ENCODE measurements at regions not wholly inside any gene's neighbourhood (a gene's known extent, or its start where the extent isn't known, plus 50 kb on each side); places are given as distances from the start of the nearest gene placed in this dataset.

DNA sequence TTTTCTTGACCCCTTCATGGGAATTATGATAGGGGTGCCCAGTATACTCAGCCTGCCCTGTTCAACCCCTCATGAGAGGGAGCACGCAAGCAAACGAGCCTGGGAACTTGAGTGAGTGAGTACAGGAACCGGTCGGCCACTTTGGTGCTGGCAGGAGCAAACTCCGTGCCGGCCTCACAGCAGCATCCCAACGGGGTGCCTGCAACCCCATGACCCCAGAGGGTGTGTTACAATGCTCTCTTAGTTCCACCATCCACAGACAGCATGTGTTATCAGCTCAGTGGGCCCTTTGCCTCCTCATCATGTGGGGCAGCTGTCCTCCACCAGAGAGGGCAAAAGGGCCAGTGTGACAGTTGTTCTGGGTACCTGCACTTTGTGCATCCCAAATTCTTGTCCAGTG, 289.8 kb downstream of the FRK start:
- no peak for DNase-seq (ENCODE audit: low read depth in 2 of 2)
- no peak overlapping the region for H3K4me3 ChIP-seq (replicated peaks in 1 of 2; ENCODE audit: low read depth in 2 of 2, low read length in 2 of 2)
- TF ChIP-seq, protein P1, sequence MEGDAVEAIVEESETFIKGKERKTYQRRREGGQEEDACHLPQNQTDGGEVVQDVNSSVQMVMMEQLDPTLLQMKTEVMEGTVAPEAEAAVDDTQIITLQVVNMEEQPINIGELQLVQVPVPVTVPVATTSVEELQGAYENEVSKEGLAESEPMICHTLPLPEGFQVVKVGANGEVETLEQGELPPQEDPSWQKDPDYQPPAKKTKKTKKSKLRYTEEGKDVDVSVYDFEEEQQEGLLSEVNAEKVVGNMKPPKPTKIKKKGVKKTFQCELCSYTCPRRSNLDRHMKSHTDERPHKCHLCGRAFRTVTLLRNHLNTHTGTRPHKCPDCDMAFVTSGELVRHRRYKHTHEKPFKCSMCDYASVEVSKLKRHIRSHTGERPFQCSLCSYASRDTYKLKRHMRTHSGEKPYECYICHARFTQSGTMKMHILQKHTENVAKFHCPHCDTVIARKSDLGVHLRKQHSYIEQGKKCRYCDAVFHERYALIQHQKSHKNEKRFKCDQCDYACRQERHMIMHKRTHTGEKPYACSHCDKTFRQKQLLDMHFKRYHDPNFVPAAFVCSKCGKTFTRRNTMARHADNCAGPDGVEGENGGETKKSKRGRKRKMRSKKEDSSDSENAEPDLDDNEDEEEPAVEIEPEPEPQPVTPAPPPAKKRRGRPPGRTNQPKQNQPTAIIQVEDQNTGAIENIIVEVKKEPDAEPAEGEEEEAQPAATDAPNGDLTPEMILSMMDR (IDR thresholded peaks at IDR 0.05; ENCODE audit: low read depth, low read length) = no peak

- DNase-seq (ENCODE audit: low read depth in 2 of 2) = no peak
- TF ChIP-seq, protein P1 (IDR thresholded peaks at IDR 0.05; ENCODE audit: low read depth, low read length) = no peak
- H3K4me3 ChIP-seq (replicated peaks in 1 of 2; ENCODE audit: low read depth in 2 of 2, low read length in 2 of 2) = no peak overlapping the region
Measured at GRCh38 chr6:115768500-115768899, 292.2 kb downstream of the FRK start.

GRCh38 chr6:115767931-115768330, 292.8 kb downstream of the FRK start:
- no peak overlapping the region for H3K4me3 ChIP-seq (replicated peaks in 1 of 2; ENCODE audit: low read depth in 2 of 2, low read length in 2 of 2)
- TF ChIP-seq, protein P1 (IDR thresholded peaks at IDR 0.05; ENCODE audit: low read depth, low read length) = no peak
- DNase-seq (ENCODE audit: low read depth in 2 of 2) = no peak

DNA sequence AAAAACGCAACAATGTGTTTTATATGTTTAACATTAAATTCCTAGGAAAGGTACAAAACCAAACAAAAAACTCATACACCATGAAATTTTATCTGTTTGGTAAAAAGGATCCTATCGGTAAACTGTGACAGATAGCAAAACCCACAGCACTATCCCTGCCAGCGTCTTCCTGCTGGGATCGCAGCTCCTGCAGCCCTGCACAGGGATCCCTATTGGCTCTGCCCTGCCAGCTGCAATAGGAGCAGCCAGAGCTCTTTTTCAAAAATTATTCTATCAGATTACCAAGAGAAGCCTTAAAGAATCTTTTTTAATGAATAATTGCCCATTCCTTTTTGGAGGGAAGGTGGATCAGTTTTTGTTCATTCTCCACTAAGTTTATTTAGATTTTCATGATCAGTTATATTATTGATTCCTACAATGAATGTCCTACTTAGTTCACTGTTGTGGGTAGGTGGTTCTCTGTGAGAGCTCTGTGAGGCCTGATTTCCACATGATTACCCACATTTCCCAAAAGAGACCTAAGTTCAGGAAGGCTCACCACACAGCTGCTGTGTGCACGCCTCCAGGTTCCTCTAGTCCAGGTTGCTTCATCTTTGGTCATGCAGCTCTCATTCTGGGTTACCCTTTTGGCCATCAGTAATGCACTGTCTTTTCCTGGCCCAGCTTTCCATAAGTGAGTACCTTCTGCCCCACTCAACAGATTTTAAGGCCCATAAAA, 293.8 kb downstream of the FRK start:
- TF ChIP-seq, protein P1 (IDR thresholded peaks at IDR 0.05; ENCODE audit: low read depth, low read length) = no peak
- H3K4me3 ChIP-seq (replicated peaks in 1 of 2; ENCODE audit: low read depth in 2 of 2, low read length in 2 of 2) = no peak overlapping the region
- no peak for DNase-seq (ENCODE audit: low read depth in 2 of 2)

DNA sequence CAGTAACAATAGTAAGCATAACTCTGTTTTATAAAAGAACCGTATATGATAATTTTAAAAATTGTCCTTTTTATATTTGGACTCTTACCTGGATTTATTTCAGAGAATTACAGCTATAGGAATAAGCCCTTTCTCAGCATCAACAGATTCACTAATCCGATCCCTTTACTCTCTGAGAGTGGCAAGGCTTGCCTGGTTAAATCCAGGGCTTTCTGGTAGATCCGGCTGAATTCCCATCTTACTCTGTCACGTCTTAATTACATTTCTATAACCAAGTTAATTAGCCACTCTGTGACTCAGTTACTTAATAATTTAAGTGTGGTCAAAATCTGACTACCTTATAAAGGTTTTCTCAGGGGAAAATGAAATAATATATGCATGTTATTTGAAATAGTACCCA, 294.7 kb downstream of the FRK start:
- H3K4me3 ChIP-seq (replicated peaks in 1 of 2; ENCODE audit: low read depth in 2 of 2, low read length in 2 of 2) = no peak overlapping the region
- DNase-seq (ENCODE audit: low read depth in 2 of 2) = no peak
- TF ChIP-seq, protein P1 (IDR thresholded peaks at IDR 0.05; ENCODE audit: low read depth, low read length) = no peak

DNA sequence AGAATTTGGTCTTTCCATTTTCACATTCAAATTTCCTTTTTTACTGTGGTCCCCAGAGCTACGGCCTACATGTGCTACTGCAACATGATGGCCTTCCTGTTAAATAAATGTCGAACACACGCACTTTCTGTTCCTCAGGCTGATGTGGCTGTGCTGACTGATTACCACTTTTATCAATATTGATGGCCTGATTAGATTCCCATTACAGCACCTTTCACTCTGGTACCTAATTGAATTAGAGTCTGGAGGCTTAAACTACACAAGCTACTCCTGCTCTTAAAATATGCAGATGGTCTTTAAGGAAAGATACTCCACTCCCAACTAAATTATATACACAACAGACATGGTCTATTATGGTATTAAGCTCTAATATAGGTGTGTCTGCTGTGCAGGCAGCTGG, 301.6 kb downstream of the FRK start:
- TF ChIP-seq, protein P1 (IDR thresholded peaks at IDR 0.05; ENCODE audit: low read depth, low read length) = no peak
- H3K4me3 ChIP-seq (replicated peaks in 1 of 2; ENCODE audit: low read depth in 2 of 2, low read length in 2 of 2) = no peak overlapping the region
- DNase-seq (ENCODE audit: low read depth in 2 of 2) = no peak

- TF ChIP-seq, protein P1 (IDR thresholded peaks at IDR 0.05; ENCODE audit: low read depth, low read length) = no peak
- no peak for DNase-seq (ENCODE audit: low read depth in 2 of 2)
- H3K4me3 ChIP-seq (replicated peaks in 1 of 2; ENCODE audit: low read depth in 2 of 2, low read length in 2 of 2) = no peak overlapping the region
Measured at GRCh38 chr6:115753446-115753845, 307.2 kb downstream of the FRK start.

All from cardiac fibroblast (primary cell).